NCI-H187 (cell line): ENCODE measurements at regions not wholly inside any gene's neighbourhood (a gene's known extent, or its start where the extent isn't known, plus 50 kb on each side); places are given as distances from the start of the nearest gene placed in this dataset.

Source experiments
- DNase-seq, 2 experiments: peaks; one replicate each; lab custom pipeline; 2025; lab: John Stamatoyannopoulos, UW

GRCh38 chr6:99219788-99220187 is 129.7 kb downstream of the FAXC start:
- DNase-seq = no peak

GRCh38 chr6:99216959-99217358 is 132.5 kb downstream of the FAXC start:
- no peak for DNase-seq

GRCh38 chr6:99195986-99196655 is 153.4 kb downstream of the FAXC start:
- DNase-seq = no peak

GRCh38 chr6:99192561-99192960 is 156.9 kb downstream of the FAXC start:
- DNase-seq = no peak

- DNase-seq = no peak
Measured at GRCh38 chr6:99189823-99190721, 159.4 kb downstream of the FAXC start.

- DNase-seq = peak in 1 of 2 experiments; percentile 6
Measured at GRCh38 chr6:99187429-99187828, 162.0 kb downstream of the FAXC start.

- no peak for DNase-seq
Measured at GRCh38 chr6:99186417-99186816, 163.1 kb downstream of the FAXC start.

- no peak for DNase-seq
Measured at GRCh38 chr6:99185525-99185924, 163.9 kb downstream of the FAXC start.

GRCh38 chr6:99184696-99185095 is 164.8 kb downstream of the FAXC start:
- DNase-seq = no peak

GRCh38 chr6:99183066-99183465 is 166.4 kb downstream of the FAXC start:
- DNase-seq = no peak

- DNase-seq = no peak
Measured at GRCh38 chr6:99181174-99181573, 168.3 kb downstream of the FAXC start.

GRCh38 chr6:99178168-99178567 is 171.3 kb downstream of the FAXC start:
- DNase-seq = no peak

- no peak for DNase-seq
Measured at GRCh38 chr6:99177736-99178135, 171.7 kb downstream of the FAXC start.

GRCh38 chr6:99165838-99166237 is 183.6 kb downstream of the FAXC start:
- DNase-seq = no peak

- DNase-seq = no peak
Measured at GRCh38 chr6:99152347-99152643, 197.2 kb downstream of the FAXC start.

GRCh38 chr6:99151634-99152346 is 197.7 kb downstream of the FAXC start:
- DNase-seq = peak in 1 of 2 experiments; percentile 4

- no peak for DNase-seq
Measured at GRCh38 chr6:99148761-99149160, 200.7 kb downstream of the FAXC start.

GRCh38 chr6:99148111-99148510 is 200.4 kb upstream of the FBXL4 start:
- no peak for DNase-seq

GRCh38 chr6:99147206-99147605 is 199.5 kb upstream of the FBXL4 start:
- DNase-seq = no peak

- DNase-seq = no peak
Measured at GRCh38 chr6:99146711-99147110, 199.0 kb upstream of the FBXL4 start.

GRCh38 chr6:99145738-99146137 is 198.0 kb upstream of the FBXL4 start:
- DNase-seq = no peak

GRCh38 chr6:99143108-99143861 is 195.5 kb upstream of the FBXL4 start:
- no peak for DNase-seq
